Uterus (tissue), 2 donors: ENCODE measurements at regions not wholly inside any gene's neighbourhood (a gene's known extent, or its start where the extent isn't known, plus 50 kb on each side); places are given as distances from the start of the nearest gene placed in this dataset.

Experiments
- POLR2A ChIP-seq, 2 donors: fragments of 450-650 bp; IDR thresholded peaks; one replicate each; pipeline ENCODE4 v1.6.1; 2016; ENCODE audit warnings: antibody characterized with exemption in 2 of 2, mild to moderate bottlenecking in 1 of 2, moderate library complexity in 1 of 2
- TF ChIP-seq, protein P1 (sequence below), 4 experiments: fragments of 200-600 bp in 2 of 4; fragments of 450-650 bp in 2 of 4; sonication (generic) in 2 of 4; IDR thresholded peaks; one replicate each; pipeline ENCODE4 v1.5.1; 2016 to 2019; ENCODE audit warnings: antibody characterized with exemption in 4 of 4, mild to moderate bottlenecking in 2 of 4, moderate library complexity in 1 of 4

- TF ChIP-seq, protein P1, sequence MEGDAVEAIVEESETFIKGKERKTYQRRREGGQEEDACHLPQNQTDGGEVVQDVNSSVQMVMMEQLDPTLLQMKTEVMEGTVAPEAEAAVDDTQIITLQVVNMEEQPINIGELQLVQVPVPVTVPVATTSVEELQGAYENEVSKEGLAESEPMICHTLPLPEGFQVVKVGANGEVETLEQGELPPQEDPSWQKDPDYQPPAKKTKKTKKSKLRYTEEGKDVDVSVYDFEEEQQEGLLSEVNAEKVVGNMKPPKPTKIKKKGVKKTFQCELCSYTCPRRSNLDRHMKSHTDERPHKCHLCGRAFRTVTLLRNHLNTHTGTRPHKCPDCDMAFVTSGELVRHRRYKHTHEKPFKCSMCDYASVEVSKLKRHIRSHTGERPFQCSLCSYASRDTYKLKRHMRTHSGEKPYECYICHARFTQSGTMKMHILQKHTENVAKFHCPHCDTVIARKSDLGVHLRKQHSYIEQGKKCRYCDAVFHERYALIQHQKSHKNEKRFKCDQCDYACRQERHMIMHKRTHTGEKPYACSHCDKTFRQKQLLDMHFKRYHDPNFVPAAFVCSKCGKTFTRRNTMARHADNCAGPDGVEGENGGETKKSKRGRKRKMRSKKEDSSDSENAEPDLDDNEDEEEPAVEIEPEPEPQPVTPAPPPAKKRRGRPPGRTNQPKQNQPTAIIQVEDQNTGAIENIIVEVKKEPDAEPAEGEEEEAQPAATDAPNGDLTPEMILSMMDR (IDR thresholded peaks at IDR 0.05) = no peak
- no peak for TF ChIP-seq POLR2A (IDR thresholded peaks at IDR 0.05)
Measured at GRCh38 chr2:88372042-88372441, 80.5 kb downstream of the FOXI3 start.
